HG03095 (cell line): ENCODE measurements at regions not wholly inside any gene's neighbourhood (a gene's known extent, or its start where the extent isn't known, plus 50 kb on each side); places are given as distances from the start of the nearest gene placed in this dataset.
"Not testable (repeated sequence)": the region's sequence is repeated elsewhere in the genome, so short reads cannot be mapped to it uniquely, and the experiment has no call there.

Source experiments
- ATAC-seq: cut with Tn5 transposase; IDR thresholded peaks from one replicate; pipeline ENCODE4 v1.9.1; 2021; ENCODE audit warnings: moderate library complexity; ENCODE audit not compliant: unreplicated experiment

DNA sequence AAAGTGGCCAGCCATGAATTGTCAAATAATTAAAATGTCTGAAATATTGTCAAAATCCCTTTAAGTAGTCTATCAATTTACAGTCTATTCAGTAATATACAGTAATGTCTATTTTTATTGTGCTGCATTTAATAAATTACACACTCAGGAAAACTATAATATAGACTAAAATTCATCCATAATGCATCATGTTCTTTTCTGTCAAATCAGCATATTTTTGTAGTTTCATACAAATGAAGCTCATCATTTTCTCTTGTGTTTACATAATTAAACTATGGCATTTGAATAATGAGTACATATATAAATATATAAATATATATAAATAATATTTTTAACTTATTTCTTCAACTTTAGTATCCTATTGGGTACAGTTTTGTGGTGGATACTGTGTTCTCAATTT is 868.7 kb upstream of the CHORDC1 start:
- ATAC-seq: no peak

DNA sequence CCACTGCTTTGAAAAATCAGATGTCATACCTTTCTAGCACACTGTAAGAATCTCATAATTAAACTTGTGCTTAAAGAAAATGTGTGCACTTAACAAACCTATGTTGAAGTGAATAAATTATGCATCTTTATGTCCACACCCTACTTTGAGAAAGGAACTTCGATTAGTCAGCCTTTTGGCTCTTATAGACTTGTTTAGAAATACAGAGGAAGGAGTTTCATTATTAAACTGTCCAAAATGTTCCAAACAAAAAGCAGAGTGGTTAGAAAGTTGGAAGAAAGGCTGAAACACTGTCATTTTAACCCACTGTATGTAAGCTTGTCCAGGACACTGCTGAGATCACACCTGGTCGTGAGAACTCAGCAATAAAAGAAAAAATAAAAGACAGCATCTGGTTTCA is 863.2 kb upstream of the CHORDC1 start:
- no peak for ATAC-seq

DNA sequence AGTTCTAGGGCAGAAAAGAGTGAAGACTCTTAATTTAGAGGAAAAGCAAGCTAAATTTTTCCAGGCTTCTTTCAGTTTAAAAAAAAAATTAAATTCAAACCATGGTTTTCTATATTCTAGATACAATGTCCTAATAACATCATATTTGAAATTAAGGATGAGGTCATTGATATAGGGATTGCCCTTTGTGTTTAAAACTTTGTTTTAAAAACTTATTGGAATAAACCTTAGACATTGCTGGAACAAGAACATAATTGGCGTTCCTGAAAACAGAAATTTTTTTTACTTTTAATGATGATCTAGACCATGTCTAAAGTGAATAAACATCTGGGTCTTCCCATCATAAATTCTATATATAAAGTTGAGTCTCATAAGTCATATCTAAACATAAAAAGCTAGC is 859.4 kb upstream of the CHORDC1 start:
- no peak for ATAC-seq

DNA sequence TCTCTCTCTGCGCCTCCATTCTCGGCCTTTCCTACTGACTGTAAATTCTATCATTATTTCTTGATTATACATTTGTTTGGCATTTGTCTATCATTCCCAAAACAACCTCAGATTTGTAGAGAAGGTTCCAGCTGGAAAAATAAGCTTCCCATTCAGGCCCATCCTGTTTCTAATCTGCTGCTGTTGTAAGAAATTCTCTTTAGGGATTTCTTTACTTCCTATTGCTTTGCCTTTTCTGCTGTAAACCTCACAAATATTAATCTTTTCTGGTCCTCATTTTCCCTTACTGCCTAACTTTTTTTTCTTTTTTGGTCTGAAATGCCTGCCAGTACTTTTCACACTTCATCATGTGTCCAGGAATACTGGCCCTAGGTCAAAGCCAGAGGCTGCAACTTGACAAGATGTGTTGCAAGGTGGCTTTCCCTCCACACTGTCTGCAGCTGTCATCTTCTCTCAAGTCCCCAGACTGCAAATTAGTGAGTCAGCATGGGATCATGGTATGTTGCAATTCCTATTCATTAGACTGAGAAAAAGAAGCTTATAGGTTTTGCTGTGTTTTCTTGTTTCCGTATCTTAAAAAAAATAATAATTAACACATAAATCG is 858.7 kb upstream of the CHORDC1 start:
- no peak for ATAC-seq

DNA sequence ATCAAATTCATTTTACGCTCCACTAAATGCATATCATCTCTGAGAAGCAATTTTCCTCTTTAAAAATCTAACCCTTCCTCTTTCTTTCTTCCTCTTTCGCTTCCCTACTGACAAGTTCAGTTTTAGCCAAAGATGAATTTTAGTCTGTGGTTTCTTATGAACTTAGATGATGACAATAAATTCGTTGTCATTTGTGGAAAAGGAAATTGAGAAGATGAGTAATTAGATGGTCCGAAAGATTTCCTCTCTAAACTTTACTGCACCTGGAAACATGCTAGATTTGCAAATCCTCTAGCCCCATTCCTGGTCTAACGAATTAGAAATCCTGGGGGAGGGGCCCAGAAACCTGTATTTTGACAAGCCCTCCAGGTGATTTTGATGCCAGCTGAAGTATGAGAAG is 855.4 kb upstream of the CHORDC1 start:
- no peak for ATAC-seq

DNA sequence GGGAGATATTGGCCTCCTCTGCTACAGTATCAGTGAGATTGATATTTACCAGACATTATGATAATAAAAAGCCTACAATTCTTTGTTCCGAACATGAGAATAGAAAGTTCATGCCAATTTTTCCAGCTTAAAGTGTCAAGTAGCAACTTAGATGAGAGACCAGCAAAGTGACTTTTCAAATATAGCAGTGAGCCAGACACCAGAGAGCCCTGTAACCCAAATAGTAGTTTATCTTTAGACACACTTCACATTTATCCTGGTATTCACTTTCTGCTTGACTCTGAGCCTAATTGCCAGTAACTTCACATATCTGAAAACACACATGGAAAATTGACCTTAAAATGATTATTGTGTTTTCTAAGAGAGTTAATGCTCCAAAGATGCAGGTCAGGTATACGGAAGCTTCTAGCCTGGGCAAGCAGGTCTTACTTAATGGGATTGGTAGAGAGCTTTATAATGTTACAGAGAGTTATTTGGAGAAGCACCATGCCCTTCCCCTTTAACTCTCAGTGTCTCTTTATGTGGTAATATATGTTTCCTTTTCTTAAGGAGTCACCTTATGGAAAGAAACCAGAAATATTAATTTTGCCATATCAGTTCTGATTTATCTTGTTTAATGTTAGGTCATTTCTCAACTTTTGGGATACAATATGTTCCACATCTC is 852.3 kb upstream of the CHORDC1 start:
- no peak for ATAC-seq

DNA sequence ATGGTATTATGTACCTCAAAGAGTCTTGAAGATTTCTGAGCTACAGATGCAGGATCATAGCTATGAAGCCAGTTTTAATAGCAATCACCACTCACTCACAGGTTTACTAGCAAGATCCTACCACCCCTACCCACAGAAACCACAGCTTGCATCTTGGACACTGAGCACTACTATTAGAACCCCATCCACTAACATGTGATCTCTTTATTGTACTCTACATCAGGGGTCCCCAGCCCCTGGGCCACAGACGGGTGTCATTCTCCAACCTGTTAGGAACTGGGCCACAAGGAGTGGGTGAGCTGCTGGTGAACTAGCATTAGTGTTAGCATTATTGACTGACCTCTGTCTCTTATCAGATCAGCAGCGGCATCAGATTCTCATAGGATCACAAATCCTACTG is 844.8 kb upstream of the CHORDC1 start:
- no peak for ATAC-seq

DNA sequence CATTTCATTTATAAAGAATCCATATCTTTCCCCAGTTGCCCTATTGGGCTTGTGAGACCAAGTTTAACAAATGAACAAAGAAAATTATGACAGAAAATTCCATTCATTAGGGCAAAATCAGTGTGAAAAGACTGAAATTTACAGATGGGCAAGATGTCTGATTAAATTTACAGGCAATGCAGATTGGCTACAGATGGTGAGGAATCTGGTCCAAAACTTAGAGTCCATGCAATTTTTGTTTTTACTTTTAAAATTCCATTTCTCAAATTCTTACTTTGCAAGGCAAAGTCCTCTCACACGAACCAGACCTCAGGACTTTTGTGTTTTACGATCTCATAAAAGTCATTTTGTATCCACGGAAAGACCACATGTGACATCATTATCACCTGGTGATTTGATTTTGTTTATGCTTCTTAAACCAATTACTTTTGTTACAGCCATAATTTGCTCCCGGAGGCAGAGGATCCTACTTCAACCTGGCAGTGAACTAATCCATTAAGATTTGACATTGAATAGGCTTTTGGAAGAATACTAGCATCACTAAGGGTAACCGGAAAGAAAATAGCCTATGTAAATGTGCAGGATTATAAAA is 843.7 kb upstream of the CHORDC1 start:
- no peak for ATAC-seq

DNA sequence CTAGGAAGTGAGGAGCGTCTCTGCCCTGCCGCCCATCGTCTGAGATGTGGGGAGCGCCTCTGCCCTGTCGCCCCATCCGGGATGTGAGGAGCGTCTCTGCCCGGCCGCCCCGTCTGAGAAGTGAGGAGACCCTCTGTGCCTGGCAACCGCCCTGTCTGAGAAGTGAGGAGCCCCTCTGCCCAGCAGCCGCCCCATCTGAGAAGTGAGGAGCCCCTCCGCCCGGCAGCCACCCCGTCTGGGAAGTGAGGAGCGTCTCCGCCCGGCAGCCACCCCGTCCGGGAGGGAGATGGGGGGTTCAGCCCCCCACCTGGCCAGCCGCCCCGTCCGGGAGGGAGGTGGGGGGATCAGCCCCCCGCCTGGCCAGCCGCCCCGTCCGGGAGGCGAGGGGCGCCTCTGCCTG is 840.5 kb upstream of the CHORDC1 start:
- not testable (repeated sequence) for ATAC-seq

DNA sequence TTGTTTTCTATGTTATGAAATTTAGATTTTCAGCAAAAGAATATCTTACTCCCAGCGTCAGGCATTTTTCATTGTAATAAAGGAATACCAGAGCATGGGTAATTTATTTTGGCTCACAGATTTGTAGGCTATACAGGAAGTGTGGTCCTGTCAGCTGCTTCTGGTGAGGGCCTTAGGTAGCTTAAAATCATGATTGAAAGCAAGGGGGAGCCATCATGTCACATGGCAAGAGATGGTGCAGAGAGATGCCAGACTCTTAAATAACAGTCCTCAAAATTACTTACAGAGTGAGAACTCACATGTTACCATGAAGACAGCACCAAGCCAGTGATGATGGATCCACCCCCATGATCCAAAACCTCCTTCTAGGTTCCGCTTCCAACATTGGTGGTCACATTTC is 825.0 kb upstream of the CHORDC1 start:
- ATAC-seq: no peak

DNA sequence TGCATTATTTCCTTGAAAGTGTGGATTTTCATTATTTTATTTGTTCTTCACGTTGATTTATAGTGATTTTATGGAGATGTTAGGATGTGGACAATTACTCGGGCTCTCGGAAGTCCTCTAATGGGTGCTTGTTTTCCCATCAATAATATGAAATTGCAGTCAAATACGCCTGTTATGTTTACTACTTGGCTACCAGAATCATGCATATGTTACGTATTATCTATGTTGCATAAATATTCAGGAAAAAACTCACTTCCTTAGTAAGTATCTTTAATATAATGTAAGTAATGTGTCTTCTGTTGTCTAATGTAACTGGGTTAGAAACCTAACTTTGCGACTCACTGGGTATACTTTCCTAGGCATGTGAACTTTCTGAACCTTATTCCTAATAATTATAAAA is 823.4 kb upstream of the CHORDC1 start:
- ATAC-seq: no peak

DNA sequence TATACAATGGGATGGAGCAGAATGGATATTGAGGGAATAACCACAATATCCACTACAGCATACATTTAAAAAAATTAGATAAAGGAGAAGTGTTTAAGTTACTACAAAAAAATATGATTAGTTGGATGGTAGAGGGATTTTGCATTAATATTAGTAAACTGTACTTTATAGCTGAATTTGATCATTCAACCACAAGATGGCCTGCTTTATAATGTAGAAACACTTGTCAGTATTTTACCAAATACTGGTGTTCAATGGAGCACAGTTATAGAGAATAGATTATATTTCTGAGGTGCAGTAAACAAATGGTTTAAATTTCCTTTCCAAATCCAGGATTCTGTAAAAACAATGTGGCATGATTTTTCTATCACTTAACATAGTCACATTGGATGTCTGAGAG is 818.8 kb upstream of the CHORDC1 start:
- ATAC-seq: no peak

DNA sequence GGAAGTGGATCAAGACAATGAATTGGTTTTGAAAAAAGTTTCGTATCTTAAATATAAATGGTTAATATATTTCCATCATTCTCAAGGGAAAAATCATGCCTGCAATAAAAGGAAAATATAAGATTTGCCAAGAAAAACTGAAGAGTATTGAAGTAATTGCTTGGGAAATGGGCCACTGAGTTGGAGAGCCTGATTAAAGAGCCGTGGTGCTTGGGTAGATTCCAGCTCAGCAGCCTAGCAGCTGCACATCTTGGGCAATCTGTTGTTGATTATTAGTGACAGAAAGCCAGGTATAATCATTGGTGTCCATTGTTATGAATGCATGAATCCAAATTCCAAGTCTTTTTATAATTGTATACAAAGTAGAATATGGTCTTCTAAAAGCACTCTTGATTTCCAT is 800.9 kb upstream of the CHORDC1 start:
- no peak for ATAC-seq

DNA sequence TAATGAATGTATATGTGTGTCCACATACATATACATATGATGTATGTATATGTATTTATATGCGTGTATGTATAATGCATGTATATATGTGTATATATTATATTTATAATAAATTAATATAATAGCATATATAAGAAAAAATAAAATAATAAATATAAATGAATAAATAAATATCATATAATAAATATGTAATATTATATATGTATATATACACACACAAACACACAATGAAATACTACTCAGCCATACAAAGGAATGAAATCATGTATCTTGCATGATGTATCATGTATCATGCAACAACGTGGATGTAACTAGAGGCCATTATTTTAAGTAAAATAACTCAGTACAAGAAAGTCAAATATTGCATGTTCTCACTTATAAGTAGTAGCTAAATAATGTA is 788.7 kb upstream of the CHORDC1 start:
- no peak for ATAC-seq

DNA sequence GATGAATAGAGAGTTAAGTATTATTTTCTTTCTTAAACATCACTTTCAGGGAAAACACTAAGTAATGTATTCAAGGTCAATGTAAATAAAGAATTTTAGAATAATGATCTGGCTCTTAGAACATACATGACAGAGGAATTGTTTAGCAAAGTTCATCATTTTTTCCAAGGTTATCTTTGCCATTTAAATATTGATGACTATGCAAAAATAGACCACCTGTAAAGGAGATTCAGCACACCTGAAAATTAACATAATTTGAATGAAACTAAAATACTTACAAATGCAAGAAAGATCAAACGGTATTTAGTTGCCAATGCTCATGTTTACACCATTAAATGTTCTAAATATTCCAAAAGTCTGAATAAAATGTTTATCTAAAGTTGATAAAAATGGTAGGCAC is 782.6 kb upstream of the CHORDC1 start:
- no peak for ATAC-seq

DNA sequence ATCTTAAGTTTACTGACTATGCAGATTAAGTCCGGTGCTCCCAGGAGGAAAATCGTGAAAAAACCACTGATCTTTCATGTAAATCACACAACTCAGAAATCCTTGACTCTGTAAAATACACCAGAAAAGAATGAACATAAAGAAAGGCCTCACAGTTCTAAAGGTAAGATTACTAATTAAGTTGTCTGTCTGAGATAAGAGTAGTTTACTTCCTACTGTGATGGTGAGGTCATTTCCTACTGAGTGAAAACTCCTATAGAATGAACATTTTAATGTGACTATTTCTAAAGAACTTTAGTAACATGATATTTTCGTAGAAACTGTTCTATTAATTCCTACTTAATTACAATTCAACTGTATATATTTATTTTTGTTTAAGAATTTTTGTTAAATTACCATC is 774.4 kb upstream of the CHORDC1 start:
- ATAC-seq: no peak

DNA sequence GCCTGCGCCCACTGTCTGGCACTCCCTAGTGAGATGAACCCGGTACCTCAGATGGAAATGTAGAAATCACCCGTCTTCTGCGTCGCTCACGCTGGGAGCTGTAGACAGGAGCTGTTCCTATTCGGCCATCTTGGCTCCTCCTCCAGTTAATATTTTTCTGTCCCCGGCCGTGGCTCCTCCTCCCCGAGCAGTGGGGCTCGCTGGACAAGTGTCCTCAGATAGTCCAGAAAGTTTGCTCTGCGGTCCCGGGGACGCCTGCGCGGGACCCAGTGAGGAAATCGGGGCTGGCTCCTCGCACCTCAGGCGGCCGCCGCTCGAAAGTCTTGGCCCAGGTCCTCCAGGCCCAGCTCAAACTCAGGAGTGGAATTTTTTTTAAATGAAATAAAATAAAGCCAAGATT is 749.3 kb upstream of the CHORDC1 start:
- ATAC-seq: not testable (repeated sequence)

DNA sequence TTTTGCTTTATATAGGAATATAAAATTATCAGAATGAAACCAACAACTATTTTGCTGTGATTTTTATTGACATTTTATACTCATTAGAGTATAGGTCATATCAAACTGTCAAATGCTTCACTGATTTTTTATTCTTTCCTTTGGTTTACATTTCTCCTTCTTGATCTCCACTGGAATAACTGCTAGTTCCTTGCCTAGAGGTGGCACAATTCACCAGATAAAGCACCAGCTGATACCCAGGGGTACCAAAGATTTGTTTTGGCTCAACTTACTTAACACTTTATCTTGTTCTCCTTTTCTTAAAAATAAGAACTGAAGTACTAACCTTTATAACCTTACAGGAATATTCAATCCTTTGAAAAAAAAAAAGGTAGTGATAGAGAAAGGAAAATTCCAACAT is 725.1 kb upstream of the CHORDC1 start:
- ATAC-seq: no peak

DNA sequence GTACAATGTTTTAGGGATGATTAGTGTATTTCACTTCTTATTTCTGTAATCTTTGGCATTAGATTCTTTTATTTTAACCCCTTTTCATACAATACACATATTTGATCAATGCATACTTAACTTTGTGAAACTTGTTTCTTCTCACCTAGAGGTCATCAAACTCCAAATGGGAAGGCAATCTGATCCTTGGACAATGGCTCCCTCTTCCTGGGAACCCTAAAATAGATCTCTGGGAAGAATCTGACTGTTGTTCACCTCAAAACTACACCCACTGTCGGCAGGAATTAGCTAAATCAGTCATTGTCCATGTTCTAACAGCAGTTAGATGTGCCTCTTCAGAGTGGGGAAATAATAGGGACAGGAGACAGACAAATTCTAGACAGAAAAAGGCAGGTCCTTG is 707.4 kb upstream of the CHORDC1 start:
- ATAC-seq: no peak

DNA sequence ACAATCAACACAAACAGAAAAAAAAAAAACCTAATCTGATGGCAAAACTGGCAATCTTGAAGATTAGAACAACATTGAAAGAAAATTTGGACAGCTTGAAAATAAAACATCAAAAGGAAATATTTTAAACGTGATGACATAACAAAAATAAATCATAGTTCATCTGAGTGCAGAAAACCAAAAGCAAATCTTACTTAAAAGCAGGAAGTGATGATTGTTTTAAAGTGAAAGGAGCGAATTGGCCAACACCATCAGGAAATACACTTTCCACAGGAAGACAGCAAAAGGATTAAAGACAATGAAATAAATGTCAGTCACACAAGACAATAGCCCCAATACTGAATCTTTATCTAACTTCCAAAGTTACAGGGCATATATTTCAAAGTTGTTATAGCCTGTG is 696.5 kb upstream of the CHORDC1 start:
- ATAC-seq: no peak

DNA sequence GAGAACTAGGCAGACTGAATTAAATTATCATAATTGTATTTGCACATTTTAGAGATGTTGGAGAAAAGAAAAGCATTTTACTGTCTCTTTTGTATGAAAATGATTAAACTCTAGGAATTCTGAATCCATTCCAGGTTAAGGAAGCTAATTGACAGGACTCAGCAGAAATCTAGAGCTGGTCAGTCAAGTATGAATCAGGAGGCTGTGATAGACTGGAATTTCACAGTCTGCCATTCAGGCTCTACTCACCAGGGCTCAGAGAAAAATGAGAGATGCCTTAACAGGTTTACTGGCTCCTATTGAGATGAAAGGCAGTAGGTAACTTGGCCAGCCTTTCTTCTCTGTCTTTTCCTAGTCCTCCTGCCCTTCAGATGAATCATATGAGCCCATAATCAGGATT is 693.9 kb upstream of the CHORDC1 start:
- ATAC-seq: no peak

DNA sequence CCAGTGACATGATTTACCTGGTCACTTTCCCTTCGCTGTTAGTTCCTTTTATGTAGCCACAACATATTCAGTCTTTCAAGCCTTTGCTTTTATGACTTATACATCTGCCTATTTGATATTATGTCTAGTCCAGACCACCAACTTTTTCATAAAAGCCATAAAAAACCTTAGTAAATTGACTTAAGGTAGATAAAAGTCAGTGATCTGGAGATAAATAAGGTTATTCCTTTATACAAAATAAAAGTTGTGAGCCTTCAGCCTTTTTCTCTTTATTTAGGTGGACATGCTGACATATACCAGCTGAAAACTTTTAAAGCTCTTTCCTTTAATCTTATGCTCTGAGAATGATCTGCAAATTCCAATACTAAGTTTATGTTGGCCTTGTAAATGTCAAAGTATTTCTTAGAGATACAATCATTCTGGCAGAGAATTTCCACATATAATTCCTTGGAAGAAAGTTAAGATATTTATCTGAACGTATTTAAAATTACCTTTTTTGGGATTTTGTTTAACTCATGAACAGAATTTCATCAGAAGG is 690.4 kb upstream of the CHORDC1 start:
- ATAC-seq: no peak

DNA sequence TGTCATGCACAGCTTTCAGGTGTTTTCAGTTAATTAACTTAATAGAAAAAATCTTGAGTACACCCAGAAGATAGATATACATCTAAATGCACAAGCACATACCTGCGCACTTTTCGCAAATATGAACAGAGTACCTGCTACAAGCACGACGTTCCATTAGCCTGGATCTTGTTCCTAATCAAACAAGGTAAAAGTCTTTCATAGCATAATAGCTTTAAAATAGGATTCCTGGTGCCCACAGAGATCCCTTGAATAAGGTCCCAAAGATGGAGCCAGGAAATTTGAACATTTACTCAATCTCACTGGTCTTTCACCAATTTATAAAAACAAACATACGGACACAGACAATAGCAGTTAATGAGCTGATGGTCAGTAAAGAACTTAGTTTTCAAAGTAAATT is 689.8 kb upstream of the CHORDC1 start:
- ATAC-seq: no peak
